ENCODE measurements at regions not wholly inside any gene's neighbourhood (a gene's known extent, or its start where the extent isn't known, plus 50 kb on each side); places are given as distances from the start of the nearest gene placed in this dataset.
"Not testable (repeated sequence)": the region's sequence is repeated elsewhere in the genome, so short reads cannot be mapped to it uniquely, and the experiment has no call there.

- no peak for ATAC-seq (ENCODE audit: low FRiP score)
- no peak for TF ChIP-seq CTCF (IDR thresholded peaks at IDR 0.05)
- DNase-seq (ENCODE audit: low spot score) = no peak
Observed at GRCh38 chr3:181610083-181610972, 101.4 kb upstream of the SOX2 start.

GRCh38 chr3:181609030-181609767 lies 102.5 kb upstream of the SOX2 start:
- TF ChIP-seq CTCF (IDR thresholded peaks at IDR 0.05) = no peak
- DNase-seq (ENCODE audit: low spot score) = no peak
- ATAC-seq (ENCODE audit: low FRiP score) = no peak

- ATAC-seq (ENCODE audit: low FRiP score) (no peak), DNase-seq (ENCODE audit: low spot score) (no peak)
- TF ChIP-seq CTCF (IDR thresholded peaks at IDR 0.05) = no peak
Observed at GRCh38 chr3:181604267-181604666, 107.5 kb upstream of the SOX2 start.

GRCh38 chr3:181596126-181596525 lies 115.6 kb upstream of the SOX2 start:
- ATAC-seq (ENCODE audit: low FRiP score) = no peak
- no peak for DNase-seq (ENCODE audit: low spot score)
- no peak for TF ChIP-seq CTCF (IDR thresholded peaks at IDR 0.05)

- not testable (repeated sequence) for DNase-seq (ENCODE audit: low spot score); ATAC-seq (ENCODE audit: low FRiP score)
Observed at GRCh38 chr3:181590939-181591338, 120.8 kb upstream of the SOX2 start.

- ATAC-seq (ENCODE audit: low FRiP score) (no peak), DNase-seq (ENCODE audit: low spot score) (no peak)
- no peak for TF ChIP-seq CTCF (IDR thresholded peaks at IDR 0.05)
Observed at GRCh38 chr3:181582619-181583018, 129.1 kb upstream of the SOX2 start.

- no peak for TF ChIP-seq CTCF (IDR thresholded peaks at IDR 0.05)
- ATAC-seq (ENCODE audit: low FRiP score) (no peak), DNase-seq (ENCODE audit: low spot score) (no peak)
Observed at GRCh38 chr3:181581656-181582055, 130.1 kb upstream of the SOX2 start.
